ENCODE measurements at regions not wholly inside any gene's neighbourhood (a gene's known extent, or its start where the extent isn't known, plus 50 kb on each side); places are given as distances from the start of the nearest gene placed in this dataset.

DNA sequence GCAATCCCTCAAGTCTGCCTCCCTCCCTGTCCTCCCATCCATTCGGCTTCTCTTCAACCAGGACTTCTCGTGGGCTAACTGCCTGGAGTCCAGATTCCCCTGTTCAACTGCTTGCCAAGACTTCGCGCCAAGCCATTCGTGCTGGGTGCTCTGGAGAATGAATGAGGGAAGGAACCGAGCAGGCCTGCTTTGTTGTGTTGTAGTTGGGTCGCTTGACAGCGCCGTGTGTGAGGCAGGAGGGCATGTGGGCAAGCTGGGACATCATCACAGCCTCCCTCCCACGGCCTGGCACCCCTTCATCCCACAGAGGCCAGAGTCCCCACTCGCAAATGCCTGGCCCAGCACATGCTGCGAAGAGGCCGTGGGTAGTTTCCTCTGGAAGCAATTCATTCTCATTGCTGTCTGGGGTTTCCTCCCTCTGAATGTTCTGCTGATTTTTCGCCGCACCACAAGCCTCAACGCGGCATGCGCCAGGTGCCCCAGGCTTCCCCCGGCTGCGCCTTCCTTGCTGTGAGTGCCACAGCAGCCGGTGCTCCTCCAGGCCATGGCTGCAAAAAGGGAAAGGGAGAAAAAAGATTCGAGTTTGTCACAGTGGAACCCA lies 336.0 kb downstream of the QKI start (continued):
- TF ChIP-seq, protein P1, sequence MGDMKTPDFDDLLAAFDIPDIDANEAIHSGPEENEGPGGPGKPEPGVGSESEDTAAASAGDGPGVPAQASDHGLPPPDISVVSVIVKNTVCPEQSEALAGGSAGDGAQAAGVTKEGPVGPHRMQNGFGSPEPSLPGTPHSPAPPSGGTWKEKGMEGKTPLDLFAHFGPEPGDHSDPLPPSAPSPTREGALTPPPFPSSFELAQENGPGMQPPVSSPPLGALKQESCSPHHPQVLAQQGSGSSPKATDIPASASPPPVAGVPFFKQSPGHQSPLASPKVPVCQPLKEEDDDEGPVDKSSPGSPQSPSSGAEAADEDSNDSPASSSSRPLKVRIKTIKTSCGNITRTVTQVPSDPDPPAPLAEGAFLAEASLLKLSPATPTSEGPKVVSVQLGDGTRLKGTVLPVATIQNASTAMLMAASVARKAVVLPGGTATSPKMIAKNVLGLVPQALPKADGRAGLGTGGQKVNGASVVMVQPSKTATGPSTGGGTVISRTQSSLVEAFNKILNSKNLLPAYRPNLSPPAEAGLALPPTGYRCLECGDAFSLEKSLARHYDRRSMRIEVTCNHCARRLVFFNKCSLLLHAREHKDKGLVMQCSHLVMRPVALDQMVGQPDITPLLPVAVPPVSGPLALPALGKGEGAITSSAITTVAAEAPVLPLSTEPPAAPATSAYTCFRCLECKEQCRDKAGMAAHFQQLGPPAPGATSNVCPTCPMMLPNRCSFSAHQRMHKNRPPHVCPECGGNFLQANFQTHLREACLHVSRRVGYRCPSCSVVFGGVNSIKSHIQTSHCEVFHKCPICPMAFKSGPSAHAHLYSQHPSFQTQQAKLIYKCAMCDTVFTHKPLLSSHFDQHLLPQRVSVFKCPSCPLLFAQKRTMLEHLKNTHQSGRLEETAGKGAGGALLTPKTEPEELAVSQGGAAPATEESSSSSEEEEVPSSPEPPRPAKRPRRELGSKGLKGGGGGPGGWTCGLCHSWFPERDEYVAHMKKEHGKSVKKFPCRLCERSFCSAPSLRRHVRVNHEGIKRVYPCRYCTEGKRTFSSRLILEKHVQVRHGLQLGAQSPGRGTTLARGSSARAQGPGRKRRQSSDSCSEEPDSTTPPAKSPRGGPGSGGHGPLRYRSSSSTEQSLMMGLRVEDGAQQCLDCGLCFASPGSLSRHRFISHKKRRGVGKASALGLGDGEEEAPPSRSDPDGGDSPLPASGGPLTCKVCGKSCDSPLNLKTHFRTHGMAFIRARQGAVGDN (CRISPR knock-in tag; IDR thresholded peaks at IDR 0.05) = no peak

DNA sequence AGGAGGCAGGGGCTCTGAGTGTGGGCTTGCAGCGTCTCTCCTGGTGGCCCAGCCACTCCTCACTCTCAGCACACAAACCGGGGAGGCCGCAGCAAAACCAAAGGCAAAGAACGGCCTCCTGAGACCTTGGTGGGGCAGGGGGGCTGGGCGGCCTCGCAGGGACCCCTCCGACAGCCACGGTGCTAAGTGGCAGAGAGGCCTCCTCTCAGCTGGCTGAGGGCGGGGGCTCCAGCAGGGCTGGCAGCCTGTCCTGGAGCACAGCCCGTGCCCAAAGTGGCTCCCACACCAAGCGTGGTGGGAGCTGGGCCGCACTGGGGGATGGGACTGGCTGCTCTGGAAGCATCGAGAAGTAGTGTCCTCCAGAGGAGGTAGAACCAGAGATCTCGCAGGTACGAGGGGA lies 334.4 kb downstream of the QKI start:
- H3K36me3 ChIP-seq (replicated peaks in 1 of 2; ENCODE audit: control insufficient read depth in 1 of 2, insufficient read depth in 2 of 2, low read length in 2 of 2) = no peaks in the 10 kb centered on the region
- WGBS (ENCODE audit: low lambda C conversion rate) = 38% methylated on average over 15 of the region's 15 CpGs
- ChIA-PET CTCF (ENCODE audit: low intra/inter-chr PET ratio, low total read pairs) (no interaction called here), POLR2A (no interaction called here)
- H3K27me3 ChIP-seq (ENCODE audit: control insufficient read depth in 1 of 2, insufficient read depth in 2 of 2, low read length in 2 of 2) = peaks cover 3 to 13% of the 10 kb centered on the region in 2 experiments; a peak in 2 of 5 replicates
- no peak overlapping the region for H3K4me2 ChIP-seq (ENCODE audit: low read depth, low read length)
- no TSS peak for BruUV-seq (replicated peaks)
- no peak for FAIRE-seq
- no peak overlapping the region for H3K9ac ChIP-seq (ENCODE audit: insufficient read depth, low read depth, low read length)
- no peaks in the 10 kb centered on the region for H3K4me1 ChIP-seq (ENCODE audit: insufficient read depth, low read length)
- H3K79me2 ChIP-seq (ENCODE audit: insufficient read depth, low read length) = no peaks in the 10 kb centered on the region
- no peak overlapping the region for H3K27ac ChIP-seq (ENCODE audit: extremely low read length, insufficient read depth, low read length)
- no peaks in the 10 kb centered on the region for H4K20me1 ChIP-seq (ENCODE audit: insufficient read depth, low read length)
- in situ Hi-C loops (cut with HindIII; ENCODE audit: extremely low pct_ligation_motif_present, low pct_unique_long_range_greater_than_20kb) (no loop called here), intact Hi-C loops (cut with micrococcal nuclease; ENCODE audit: unreplicated experiment) (no loop called here)
- no peak overlapping the region for H3K4me3 ChIP-seq (replicated peaks in 1 of 3; ENCODE audit: insufficient read depth in 1 of 3, low read depth in 2 of 3, low read length in 3 of 3)
- DNase-seq (ENCODE audit: low spot score) = no peak
- no peak overlapping the region for H2AFZ ChIP-seq (ENCODE audit: low read length)
- no peaks in the 10 kb centered on the region for H3K9me3 ChIP-seq (ENCODE audit: low read length)
- TF ChIP-seq ZNF761 (CRISPR knock-in tag; conservative IDR thresholded peaks at IDR 0.05) (no peak), SRSF9 (IDR thresholded peaks at IDR 0.05; ENCODE audit: borderline replicate concordance, insufficient read depth, low read depth, low read length, poor library complexity, severe bottlenecking) (no peak), ZNF724P (CRISPR knock-in tag; IDR thresholded peaks at IDR 0.05; ENCODE audit: borderline replicate concordance) (no peak), SOX5 (CRISPR knock-in tag; IDR thresholded peaks at IDR 0.05; ENCODE audit: borderline replicate concordance) (no peak), GZF1 (CRISPR knock-in tag; IDR thresholded peaks at IDR 0.05) (no peak), RAD51 (IDR thresholded peaks at IDR 0.05; ENCODE audit: borderline replicate concordance) (no peak), ZNF740 (CRISPR knock-in tag; IDR thresholded peaks at IDR 0.05) (no peak)
- TF ChIP-seq, protein P2, sequence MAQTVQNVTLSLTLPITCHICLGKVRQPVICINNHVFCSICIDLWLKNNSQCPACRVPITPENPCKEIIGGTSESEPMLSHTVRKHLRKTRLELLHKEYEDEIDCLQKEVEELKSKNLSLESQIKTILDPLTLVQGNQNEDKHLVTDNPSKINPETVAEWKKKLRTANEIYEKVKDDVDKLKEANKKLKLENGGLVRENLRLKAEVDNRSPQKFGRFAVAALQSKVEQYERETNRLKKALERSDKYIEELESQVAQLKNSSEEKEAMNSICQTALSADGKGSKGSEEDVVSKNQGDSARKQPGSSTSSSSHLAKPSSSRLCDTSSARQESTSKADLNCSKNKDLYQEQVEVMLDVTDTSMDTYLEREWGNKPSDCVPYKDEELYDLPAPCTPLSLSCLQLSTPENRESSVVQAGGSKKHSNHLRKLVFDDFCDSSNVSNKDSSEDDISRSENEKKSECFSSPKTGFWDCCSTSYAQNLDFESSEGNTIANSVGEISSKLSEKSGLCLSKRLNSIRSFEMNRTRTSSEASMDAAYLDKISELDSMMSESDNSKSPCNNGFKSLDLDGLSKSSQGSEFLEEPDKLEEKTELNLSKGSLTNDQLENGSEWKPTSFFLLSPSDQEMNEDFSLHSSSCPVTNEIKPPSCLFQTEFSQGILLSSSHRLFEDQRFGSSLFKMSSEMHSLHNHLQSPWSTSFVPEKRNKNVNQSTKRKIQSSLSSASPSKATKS (CRISPR knock-in tag; IDR thresholded peaks at IDR 0.05) = no peak
- no peak for ATAC-seq

Data from HepG2 (cell line).